KMS-11 (cell line): ENCODE measurements at regions not wholly inside any gene's neighbourhood (a gene's known extent, or its start where the extent isn't known, plus 50 kb on each side); places are given as distances from the start of the nearest gene placed in this dataset.

Experiments used
- H2AFZ ChIP-seq: fragments of 200-600 bp; sonication (generic); 2 replicates; pipeline ENCODE4 v1.6.1; 2016; ENCODE audit warnings: antibody characterized with exemption, mixed run types, low read depth
- H3K27ac ChIP-seq: fragments of 200-600 bp; sonication (generic); 2 replicates; pipeline ENCODE4 v1.6.1; 2016; ENCODE audit warnings: mild to moderate bottlenecking, mixed run types
- H3K27me3 ChIP-seq: fragments of 200-600 bp; sonication (generic); 2 replicates; pipeline ENCODE4 v1.6.1; 2017; ENCODE audit warnings: mild to moderate bottlenecking, low read depth, mixed run types, moderate library complexity; ENCODE audit not compliant: insufficient read depth
- H3K36me3 ChIP-seq: fragments of 200-600 bp; sonication (generic); 2 replicates; pipeline ENCODE4 v1.6.1; 2017; ENCODE audit warnings: mild to moderate bottlenecking, mixed run types; ENCODE audit not compliant: insufficient read depth
- H3K4me1 ChIP-seq: fragments of 200-600 bp; sonication (generic); 2 replicates; pipeline ENCODE4 v1.6.1; 2016; ENCODE audit warnings: mild to moderate bottlenecking, low read depth, mixed run types; ENCODE audit not compliant: poor library complexity, severe bottlenecking
- H3K4me2 ChIP-seq: fragments of 200-600 bp; sonication (generic); 2 replicates; pipeline ENCODE4 v1.7.0; 2016; ENCODE audit warnings: mild to moderate bottlenecking, mixed run types
- H3K4me3 ChIP-seq: fragments of 200-600 bp; sonication (generic); IDR thresholded peaks from 2 replicates; pipeline ENCODE4 v1.6.1; 2017; ENCODE audit warnings: low read depth, low read length, mixed read lengths; ENCODE audit not compliant: insufficient read depth
- H3K79me2 ChIP-seq: fragments of 200-600 bp; sonication (generic); 2 replicates; pipeline ENCODE4 v1.6.1; 2016; ENCODE audit warnings: low read depth, mixed run types; ENCODE audit not compliant: insufficient read depth
- H3K9ac ChIP-seq: fragments of 200-600 bp; sonication (generic); 2 replicates; pipeline ENCODE4 v1.6.1; 2016; ENCODE audit warnings: mild to moderate bottlenecking, mixed run types
- H4K20me1 ChIP-seq: fragments of 200-600 bp; sonication (generic); 2 replicates; pipeline ENCODE4 v1.6.1; 2016; ENCODE audit warnings: mild to moderate bottlenecking, mixed run types; ENCODE audit not compliant: insufficient read depth
- CTCF ChIP-seq: fragments of 200-600 bp; sonication (generic); conservative IDR thresholded peaks from 2 replicates; pipeline ENCODE4 v1.6.1; 2017; ENCODE audit warnings: low read depth, mild to moderate bottlenecking, antibody characterized with exemption, low read length, moderate library complexity, mixed read lengths

GRCh38 chr6:105573556-105573955 is 170.7 kb upstream of the PREP start:
- H3K4me3 ChIP-seq = no peak overlapping the region
- H2AFZ ChIP-seq = no peak overlapping the region
- no peaks in the 10 kb centered on the region for H3K36me3 ChIP-seq
- H3K27me3 ChIP-seq = no peaks in the 10 kb centered on the region
- H3K9ac ChIP-seq = no peak overlapping the region
- no peaks in the 10 kb centered on the region for H4K20me1 ChIP-seq
- no peak overlapping the region for H3K27ac ChIP-seq
- no peak overlapping the region for H3K4me2 ChIP-seq
- H3K4me1 ChIP-seq = peaks cover 3% of the 10 kb centered on the region
- no peaks in the 10 kb centered on the region for H3K79me2 ChIP-seq
- no peak for TF ChIP-seq CTCF

- Histone ChIP-seq H3K27ac (no peak overlapping the region), H3K4me1 (no peaks in the 10 kb centered on the region), H4K20me1 (no peaks in the 10 kb centered on the region), H2AFZ (no peak overlapping the region), H3K4me2 (no peak overlapping the region), H3K36me3 (no peaks in the 10 kb centered on the region), H3K27me3 (no peaks in the 10 kb centered on the region), H3K9ac (no peak overlapping the region), H3K79me2 (no peaks in the 10 kb centered on the region), H3K4me3 (no peak overlapping the region)
- no peak for TF ChIP-seq CTCF
These were observed 170.3 kb upstream of the PREP start for GRCh38 chr6:105573138-105573537.

- H3K27ac ChIP-seq = no peak overlapping the region
- H3K4me1 ChIP-seq = no peaks in the 10 kb centered on the region
- no peaks in the 10 kb centered on the region for H3K36me3 ChIP-seq
- H2AFZ ChIP-seq = no peak overlapping the region
- no peaks in the 10 kb centered on the region for H3K27me3 ChIP-seq
- no peak overlapping the region for H3K4me3 ChIP-seq
- H3K79me2 ChIP-seq = no peaks in the 10 kb centered on the region
- no peak overlapping the region for H3K9ac ChIP-seq
- no peak for TF ChIP-seq CTCF
- no peak overlapping the region for H3K4me2 ChIP-seq
- no peaks in the 10 kb centered on the region for H4K20me1 ChIP-seq
These were observed 167.5 kb upstream of the PREP start for GRCh38 chr6:105570416-105570815.

- Histone ChIP-seq H3K27me3 (no peaks in the 10 kb centered on the region), H3K36me3 (no peaks in the 10 kb centered on the region), H3K79me2 (no peaks in the 10 kb centered on the region), H3K4me1 (no peaks in the 10 kb centered on the region), H2AFZ (no peak overlapping the region), H4K20me1 (no peaks in the 10 kb centered on the region), H3K27ac (no peak overlapping the region), H3K4me2 (no peak overlapping the region), H3K9ac (no peak overlapping the region), H3K4me3 (no peak overlapping the region)
- no peak for TF ChIP-seq CTCF
These were observed 166.8 kb upstream of the PREP start for GRCh38 chr6:105569706-105570105.

GRCh38 chr6:105568751-105569150 is 165.9 kb upstream of the PREP start:
- no peaks in the 10 kb centered on the region for H3K79me2 ChIP-seq
- no peak overlapping the region for H3K9ac ChIP-seq
- H3K27ac ChIP-seq = no peak overlapping the region
- no peak overlapping the region for H3K4me3 ChIP-seq
- H3K4me1 ChIP-seq = no peaks in the 10 kb centered on the region
- H3K27me3 ChIP-seq = no peaks in the 10 kb centered on the region
- H2AFZ ChIP-seq = no peak overlapping the region
- H4K20me1 ChIP-seq = no peaks in the 10 kb centered on the region
- H3K4me2 ChIP-seq = no peak overlapping the region
- no peak for TF ChIP-seq CTCF
- H3K36me3 ChIP-seq = no peaks in the 10 kb centered on the region
